ENCODE measurements at regions not wholly inside any gene's neighbourhood (a gene's known extent, or its start where the extent isn't known, plus 50 kb on each side); places are given as distances from the start of the nearest gene placed in this dataset.
"Not testable (repeated sequence)": the region's sequence is repeated elsewhere in the genome, so short reads cannot be mapped to it uniquely, and the experiment has no call there.

- H3K9me3 ChIP-seq (ENCODE audit: control insufficient read depth, low read depth, low read length) = no peaks in the 10 kb centered on the region
- no peaks in the 10 kb centered on the region for H3K4me1 ChIP-seq (ENCODE audit: control insufficient read depth, low read depth, low read length)
- no peak overlapping the region for H3K9ac ChIP-seq (ENCODE audit: low read length)
- H3K36me3 ChIP-seq (ENCODE audit: control insufficient read depth, low read depth, low read length) = no peaks in the 10 kb centered on the region
- no peak overlapping the region for H3K27ac ChIP-seq (ENCODE audit: low read length)
- H3K27me3 ChIP-seq (ENCODE audit: control insufficient read depth, insufficient read depth, low read length) = no peaks in the 10 kb centered on the region
- no peak overlapping the region for H3K4me3 ChIP-seq (ENCODE audit: low read length)
These were observed 57.8 kb upstream of the ANKRD30A start for GRCh38 chr10:37067576-37067975.

GRCh38 chr10:37062296-37062695 is 63.1 kb upstream of the ANKRD30A start:
- H3K27ac ChIP-seq (ENCODE audit: low read length); H3K36me3 ChIP-seq (ENCODE audit: control insufficient read depth, low read depth, low read length); H3K4me3 ChIP-seq (ENCODE audit: low read length); H3K4me1 ChIP-seq (ENCODE audit: control insufficient read depth, low read depth, low read length); H3K9ac ChIP-seq (ENCODE audit: low read length); H3K27me3 ChIP-seq (ENCODE audit: control insufficient read depth, insufficient read depth, low read length); H3K9me3 ChIP-seq (ENCODE audit: control insufficient read depth, low read depth, low read length): not testable (repeated sequence)

- no peaks in the 10 kb centered on the region for H3K9me3 ChIP-seq (ENCODE audit: control insufficient read depth, low read depth, low read length)
- H3K27ac ChIP-seq (ENCODE audit: low read length) = no peak overlapping the region
These were observed 68.1 kb upstream of the ANKRD30A start for GRCh38 chr10:37057261-37057660.

GRCh38 chr10:37053476-37053875 is 71.9 kb upstream of the ANKRD30A start:
- no peaks in the 10 kb centered on the region for H3K4me1 ChIP-seq (ENCODE audit: control insufficient read depth, low read depth, low read length)
- no peaks in the 10 kb centered on the region for H3K36me3 ChIP-seq (ENCODE audit: control insufficient read depth, low read depth, low read length)
- H3K27me3 ChIP-seq (ENCODE audit: control insufficient read depth, insufficient read depth, low read length) = no peaks in the 10 kb centered on the region
- no peak overlapping the region for H3K27ac ChIP-seq (ENCODE audit: low read length)
- no peak overlapping the region for H3K4me3 ChIP-seq (ENCODE audit: low read length)
- no peak overlapping the region for H3K9ac ChIP-seq (ENCODE audit: low read length)
- H3K9me3 ChIP-seq (ENCODE audit: control insufficient read depth, low read depth, low read length) = peaks cover 8% of the 10 kb centered on the region

More at GRCh38 chr10:37057261-37057660, 68.1 kb upstream of the ANKRD30A start:
- H3K4me3 ChIP-seq (ENCODE audit: low read length) = no peak overlapping the region
- no peaks in the 10 kb centered on the region for H3K36me3 ChIP-seq (ENCODE audit: control insufficient read depth, low read depth, low read length)
- H3K9ac ChIP-seq (ENCODE audit: low read length) = no peak overlapping the region
- no peaks in the 10 kb centered on the region for H3K4me1 ChIP-seq (ENCODE audit: control insufficient read depth, low read depth, low read length)
- H3K27me3 ChIP-seq (ENCODE audit: control insufficient read depth, insufficient read depth, low read length) = no peaks in the 10 kb centered on the region

GRCh38 chr10:37049982-37050381 is 75.4 kb upstream of the ANKRD30A start:
- not testable (repeated sequence) for H3K9me3 ChIP-seq (ENCODE audit: control insufficient read depth, low read depth, low read length); H3K27me3 ChIP-seq (ENCODE audit: control insufficient read depth, insufficient read depth, low read length); H3K9ac ChIP-seq (ENCODE audit: low read length); H3K36me3 ChIP-seq (ENCODE audit: control insufficient read depth, low read depth, low read length); H3K4me1 ChIP-seq (ENCODE audit: control insufficient read depth, low read depth, low read length); H3K27ac ChIP-seq (ENCODE audit: low read length); H3K4me3 ChIP-seq (ENCODE audit: low read length)

GRCh38 chr10:37044319-37044718 is 81.1 kb upstream of the ANKRD30A start:
- H3K27ac ChIP-seq (ENCODE audit: low read length); H3K9ac ChIP-seq (ENCODE audit: low read length); H3K4me1 ChIP-seq (ENCODE audit: control insufficient read depth, low read depth, low read length); H3K4me3 ChIP-seq (ENCODE audit: low read length); H3K36me3 ChIP-seq (ENCODE audit: control insufficient read depth, low read depth, low read length); H3K9me3 ChIP-seq (ENCODE audit: control insufficient read depth, low read depth, low read length); H3K27me3 ChIP-seq (ENCODE audit: control insufficient read depth, insufficient read depth, low read length): not testable (repeated sequence)

GRCh38 chr10:37035853-37036252 is 89.5 kb upstream of the ANKRD30A start:
- Histone ChIP-seq H3K4me3 (ENCODE audit: low read length) (no peak overlapping the region), H3K9ac (ENCODE audit: low read length) (no peak overlapping the region), H3K27me3 (ENCODE audit: control insufficient read depth, insufficient read depth, low read length) (no peaks in the 10 kb centered on the region), H3K9me3 (ENCODE audit: control insufficient read depth, low read depth, low read length) (no peaks in the 10 kb centered on the region), H3K27ac (ENCODE audit: low read length) (no peak overlapping the region), H3K36me3 (ENCODE audit: control insufficient read depth, low read depth, low read length) (no peaks in the 10 kb centered on the region), H3K4me1 (ENCODE audit: control insufficient read depth, low read depth, low read length) (no peaks in the 10 kb centered on the region)

- Histone ChIP-seq H3K27me3 (ENCODE audit: control insufficient read depth, insufficient read depth, low read length) (no peaks in the 10 kb centered on the region), H3K9ac (ENCODE audit: low read length) (no peak overlapping the region), H3K9me3 (ENCODE audit: control insufficient read depth, low read depth, low read length) (no peaks in the 10 kb centered on the region), H3K36me3 (ENCODE audit: control insufficient read depth, low read depth, low read length) (no peaks in the 10 kb centered on the region), H3K4me1 (ENCODE audit: control insufficient read depth, low read depth, low read length) (no peaks in the 10 kb centered on the region), H3K4me3 (ENCODE audit: low read length) (no peak overlapping the region), H3K27ac (ENCODE audit: low read length) (no peak overlapping the region)
These were observed 109.9 kb upstream of the ANKRD30A start for GRCh38 chr10:37015498-37015897.

GRCh38 chr10:37010741-37011140 is 114.7 kb upstream of the ANKRD30A start:
- H3K27ac ChIP-seq (ENCODE audit: low read length) = no peak overlapping the region
- H3K4me3 ChIP-seq (ENCODE audit: low read length) = no peak overlapping the region
- peaks cover 5% of the 10 kb centered on the region for H3K4me1 ChIP-seq (ENCODE audit: control insufficient read depth, low read depth, low read length)
- no peaks in the 10 kb centered on the region for H3K27me3 ChIP-seq (ENCODE audit: control insufficient read depth, insufficient read depth, low read length)
- H3K9me3 ChIP-seq (ENCODE audit: control insufficient read depth, low read depth, low read length) = no peaks in the 10 kb centered on the region
- no peak overlapping the region for H3K9ac ChIP-seq (ENCODE audit: low read length)
- H3K36me3 ChIP-seq (ENCODE audit: control insufficient read depth, low read depth, low read length) = no peaks in the 10 kb centered on the region

- H3K4me3 ChIP-seq (ENCODE audit: low read length); H3K9me3 ChIP-seq (ENCODE audit: control insufficient read depth, low read depth, low read length); H3K9ac ChIP-seq (ENCODE audit: low read length); H3K27ac ChIP-seq (ENCODE audit: low read length); H3K36me3 ChIP-seq (ENCODE audit: control insufficient read depth, low read depth, low read length); H3K27me3 ChIP-seq (ENCODE audit: control insufficient read depth, insufficient read depth, low read length); H3K4me1 ChIP-seq (ENCODE audit: control insufficient read depth, low read depth, low read length): not testable (repeated sequence)
These were observed 117.1 kb upstream of the ANKRD30A start for GRCh38 chr10:37008276-37008675.

- Histone ChIP-seq H3K4me1 (ENCODE audit: control insufficient read depth, low read depth, low read length) (peaks cover 5% of the 10 kb centered on the region), H3K36me3 (ENCODE audit: control insufficient read depth, low read depth, low read length) (no peaks in the 10 kb centered on the region), H3K9me3 (ENCODE audit: control insufficient read depth, low read depth, low read length) (no peaks in the 10 kb centered on the region)
These were observed 122.3 kb upstream of the ANKRD30A start for GRCh38 chr10:37003126-37003525.

GRCh38 chr10:36995806-36996205 is 129.6 kb upstream of the ANKRD30A start:
- not testable (repeated sequence) for H3K27ac ChIP-seq (ENCODE audit: low read length); H3K9ac ChIP-seq (ENCODE audit: low read length); H3K4me1 ChIP-seq (ENCODE audit: control insufficient read depth, low read depth, low read length); H3K36me3 ChIP-seq (ENCODE audit: control insufficient read depth, low read depth, low read length); H3K27me3 ChIP-seq (ENCODE audit: control insufficient read depth, insufficient read depth, low read length); H3K4me3 ChIP-seq (ENCODE audit: low read length); H3K9me3 ChIP-seq (ENCODE audit: control insufficient read depth, low read depth, low read length)

More at GRCh38 chr10:37003126-37003525, 122.3 kb upstream of the ANKRD30A start:
- H3K4me3 ChIP-seq (ENCODE audit: low read length) = no peak overlapping the region
- no peak overlapping the region for H3K9ac ChIP-seq (ENCODE audit: low read length)
- no peaks in the 10 kb centered on the region for H3K27me3 ChIP-seq (ENCODE audit: control insufficient read depth, insufficient read depth, low read length)
- H3K27ac ChIP-seq (ENCODE audit: low read length) = no peak overlapping the region
